IMR-90 (cell line): ENCODE measurements at regions not wholly inside any gene's neighbourhood (a gene's known extent, or its start where the extent isn't known, plus 50 kb on each side); places are given as distances from the start of the nearest gene placed in this dataset.

Experiments
- CEBPB ChIP-seq: IDR thresholded peaks from 2 replicates; pipeline ENCODE4 v1.6.1; 2012; ENCODE audit warnings: low read depth, low read length, improper control_type of control experiment
- CHD1 ChIP-seq: IDR thresholded peaks from 2 replicates; pipeline ENCODE4 v1.6.1; 2012; ENCODE audit warnings: low read depth, low read length, improper control_type of control experiment
- CTCF ChIP-seq: conservative IDR thresholded peaks from 2 replicates; pipeline ENCODE4 v1.5.1; 2012; ENCODE audit warnings: mild to moderate bottlenecking, low read depth, low read length, improper control_type of control experiment
- POLR2A ChIP-seq: IDR thresholded peaks from 2 replicates; pipeline ENCODE4 v1.6.1; 2012; ENCODE audit warnings: mild to moderate bottlenecking, low read depth, low read length
- RAD21 ChIP-seq: IDR thresholded peaks from 2 replicates; pipeline ENCODE4 v1.6.1; 2012; ENCODE audit warnings: low read length, improper control_type of control experiment
- RFX5 ChIP-seq: IDR thresholded peaks from 2 replicates; pipeline ENCODE4 v1.8.0; 2012; ENCODE audit warnings: low read depth, mild to moderate bottlenecking, low read length, moderate library complexity
- SMC3 ChIP-seq: fragments of 150-350 bp; IDR thresholded peaks from 2 replicates; pipeline ENCODE4 v1.6.1; 2016; ENCODE audit warnings: low read depth, mild to moderate bottlenecking, antibody characterized with exemption, low read length, moderate library complexity

GRCh38 chr6:122075917-122076316 lies 323.5 kb upstream of the HSF2 start:
- TF ChIP-seq CHD1 (no peak), POLR2A (no peak), SMC3 (no peak), CEBPB (no peak), CTCF (no peak), RAD21 (no peak), RFX5 (no peak)
